Ovary (tissue), 3 donors: ENCODE measurements at regions not wholly inside any gene's neighbourhood (a gene's known extent, or its start where the extent isn't known, plus 50 kb on each side); places are given as distances from the start of the nearest gene placed in this dataset.

Experiments used
- EP300 ChIP-seq: sonication (generic); formaldehyde crosslinking; IDR thresholded peaks from one replicate; pipeline ENCODE4 v1.6.1; 2017; ENCODE audit warnings: antibody characterized with exemption
- POLR2A ChIP-seq: fragments of 450-650 bp; IDR thresholded peaks from one replicate; pipeline ENCODE4 v1.6.1; 2017; ENCODE audit warnings: antibody characterized with exemption, mild to moderate bottlenecking, moderate library complexity
- TF ChIP-seq, protein P1 (sequence below), 3 donors: fragments of 450-650 bp in 2 of 3; fragments of 200-600 bp in 1 of 3; IDR thresholded peaks; one replicate each; pipeline versions ENCODE4 v1.5.1 to v1.8.0; 2016 to 2022; ENCODE audit warnings: antibody characterized with exemption in 3 of 3, mild to moderate bottlenecking in 1 of 3
- donor health status: DM: no; HTN: no; CAD: no.

DNA sequence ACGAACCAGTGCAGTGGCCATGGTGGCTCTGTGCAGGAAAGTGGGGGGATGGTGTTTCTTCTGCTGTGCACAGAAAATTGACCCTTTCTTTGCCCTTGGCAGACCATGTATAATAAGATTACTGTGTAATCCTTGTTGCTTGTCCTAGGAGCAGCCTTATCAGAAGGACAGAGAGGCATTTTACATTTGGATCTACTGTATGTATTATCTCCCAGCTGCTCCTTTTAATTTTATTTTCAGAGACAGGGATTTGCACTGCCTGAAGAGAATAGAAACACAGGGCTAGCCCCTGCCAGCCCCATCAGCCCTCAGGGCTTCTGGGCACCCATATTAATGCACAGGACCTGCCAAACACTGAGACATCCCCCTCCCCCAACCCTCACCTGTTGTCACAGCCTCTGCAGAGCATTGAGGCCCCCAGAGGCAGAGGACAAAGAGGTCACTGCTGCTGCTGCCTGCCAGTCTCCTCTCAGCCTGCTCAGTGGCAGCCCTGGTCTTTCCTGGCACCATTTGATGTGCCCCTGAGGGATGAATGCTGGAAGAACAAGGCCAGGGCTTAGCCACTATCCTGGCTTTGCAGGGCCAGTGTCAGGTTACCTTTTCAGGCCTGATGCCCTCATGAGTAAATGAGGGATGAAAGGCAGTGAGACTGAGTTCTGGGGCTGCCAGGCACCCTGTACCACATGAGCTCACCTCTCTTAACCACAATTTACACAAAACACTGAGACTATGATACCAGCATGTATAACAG, 533.4 kb downstream of the NTRK3 start:
- TF ChIP-seq, protein P1, sequence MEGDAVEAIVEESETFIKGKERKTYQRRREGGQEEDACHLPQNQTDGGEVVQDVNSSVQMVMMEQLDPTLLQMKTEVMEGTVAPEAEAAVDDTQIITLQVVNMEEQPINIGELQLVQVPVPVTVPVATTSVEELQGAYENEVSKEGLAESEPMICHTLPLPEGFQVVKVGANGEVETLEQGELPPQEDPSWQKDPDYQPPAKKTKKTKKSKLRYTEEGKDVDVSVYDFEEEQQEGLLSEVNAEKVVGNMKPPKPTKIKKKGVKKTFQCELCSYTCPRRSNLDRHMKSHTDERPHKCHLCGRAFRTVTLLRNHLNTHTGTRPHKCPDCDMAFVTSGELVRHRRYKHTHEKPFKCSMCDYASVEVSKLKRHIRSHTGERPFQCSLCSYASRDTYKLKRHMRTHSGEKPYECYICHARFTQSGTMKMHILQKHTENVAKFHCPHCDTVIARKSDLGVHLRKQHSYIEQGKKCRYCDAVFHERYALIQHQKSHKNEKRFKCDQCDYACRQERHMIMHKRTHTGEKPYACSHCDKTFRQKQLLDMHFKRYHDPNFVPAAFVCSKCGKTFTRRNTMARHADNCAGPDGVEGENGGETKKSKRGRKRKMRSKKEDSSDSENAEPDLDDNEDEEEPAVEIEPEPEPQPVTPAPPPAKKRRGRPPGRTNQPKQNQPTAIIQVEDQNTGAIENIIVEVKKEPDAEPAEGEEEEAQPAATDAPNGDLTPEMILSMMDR (IDR thresholded peaks at IDR 0.05) = no peak
- TF ChIP-seq EP300 (no peak), POLR2A (no peak)
